ENCODE measurements at regions not wholly inside any gene's neighbourhood (a gene's known extent, or its start where the extent isn't known, plus 50 kb on each side); places are given as distances from the start of the nearest gene placed in this dataset.
"Not testable (repeated sequence)": the region's sequence is repeated elsewhere in the genome, so short reads cannot be mapped to it uniquely, and the experiment has no call there.

GRCh38 chr2:42988055-42988454, 195.7 kb upstream of the HAAO start:
- H3K4me1 ChIP-seq (ENCODE audit: control insufficient read depth, insufficient read depth, low read length); H3K9me3 ChIP-seq (ENCODE audit: control insufficient read depth, insufficient read depth, low read depth, low read length); ATAC-seq; H3K27ac ChIP-seq (ENCODE audit: low read length); H3K36me3 ChIP-seq (ENCODE audit: control insufficient read depth, insufficient read depth, low read length); intact Hi-C loops (cut with micrococcal nuclease; ENCODE audit: unreplicated experiment); in situ Hi-C loops (cut with HindIII; ENCODE audit: low pct_unique_long_range_greater_than_20kb, low sequenced_read_pairs); H3K27me3 ChIP-seq (ENCODE audit: control insufficient read depth, insufficient read depth, low read length); BruUV-seq (replicated peaks); H3K4me3 ChIP-seq (ENCODE audit: low read depth in 2 of 2, low read length in 2 of 2); CTCF ChIA-PET; DNase-seq (ENCODE audit: low read depth, low spot score): not testable (repeated sequence)
- POLR2A ChIA-PET = interaction anchor here (0.6 kb wide), 1 partner anchor 234 kb away, joined by 6 read pairs; no protein-coding TSS in a partner anchor

- in situ Hi-C loops (cut with HindIII; ENCODE audit: low pct_unique_long_range_greater_than_20kb, low sequenced_read_pairs) = no loop called here
- Histone ChIP-seq H3K36me3 (ENCODE audit: control insufficient read depth, insufficient read depth, low read length) (no peaks in the 10 kb centered on the region), H3K9me3 (ENCODE audit: control insufficient read depth, insufficient read depth, low read depth, low read length) (no peaks in the 10 kb centered on the region), H3K4me1 (ENCODE audit: control insufficient read depth, insufficient read depth, low read length) (no peaks in the 10 kb centered on the region), H3K27me3 (ENCODE audit: control insufficient read depth, insufficient read depth, low read length) (no peaks in the 10 kb centered on the region), H3K4me3 (ENCODE audit: low read depth in 2 of 2, low read length in 2 of 2) (no peak overlapping the region), H3K27ac (ENCODE audit: low read length) (no peak overlapping the region)
- ChIA-PET CTCF (no interaction called here), POLR2A (no interaction called here)
- DNase-seq (ENCODE audit: low read depth, low spot score) (no peak), ATAC-seq (no peak)
- intact Hi-C loops (cut with micrococcal nuclease; ENCODE audit: unreplicated experiment) = no loop called here
- no TSS peak for BruUV-seq (replicated peaks)
- TF ChIP-seq POLR2AphosphoS5 (IDR thresholded peaks at IDR 0.05; ENCODE audit: low read depth, low read length) (no peak), TCF7L2 (IDR thresholded peaks at IDR 0.05; ENCODE audit: low read depth, low read length) (no peak), SIN3A (IDR thresholded peaks at IDR 0.05; ENCODE audit: borderline replicate concordance, insufficient read depth, low read depth, low read length) (no peak), CTCF (IDR thresholded peaks at IDR 0.05) (no peak), REST (IDR thresholded peaks at IDR 0.05; ENCODE audit: insufficient read depth in 1 of 2, low read depth in 2 of 2, low read length in 1 of 2) (no peak)
Observed at GRCh38 chr2:42987112-42987922, 194.9 kb upstream of the HAAO start.

- in situ Hi-C loops (cut with HindIII; ENCODE audit: low pct_unique_long_range_greater_than_20kb, low sequenced_read_pairs) (no loop called here), intact Hi-C loops (cut with micrococcal nuclease; ENCODE audit: unreplicated experiment) (no loop called here)
- TF ChIP-seq POLR2AphosphoS5 (IDR thresholded peaks at IDR 0.05; ENCODE audit: low read depth, low read length) (no peak), CTCF (IDR thresholded peaks at IDR 0.05) (no peak), TCF7L2 (IDR thresholded peaks at IDR 0.05; ENCODE audit: low read depth, low read length) (no peak), REST (IDR thresholded peaks at IDR 0.05; ENCODE audit: insufficient read depth in 1 of 2, low read depth in 2 of 2, low read length in 1 of 2) (no peak), SIN3A (IDR thresholded peaks at IDR 0.05; ENCODE audit: borderline replicate concordance, insufficient read depth, low read depth, low read length) (no peak)
- Histone ChIP-seq H3K4me1 (ENCODE audit: control insufficient read depth, insufficient read depth, low read length) (no peaks in the 10 kb centered on the region), H3K4me3 (ENCODE audit: low read depth in 2 of 2, low read length in 2 of 2) (no peak overlapping the region), H3K36me3 (ENCODE audit: control insufficient read depth, insufficient read depth, low read length) (no peaks in the 10 kb centered on the region), H3K9me3 (ENCODE audit: control insufficient read depth, insufficient read depth, low read depth, low read length) (no peaks in the 10 kb centered on the region), H3K27ac (ENCODE audit: low read length) (no peak overlapping the region), H3K27me3 (ENCODE audit: control insufficient read depth, insufficient read depth, low read length) (no peaks in the 10 kb centered on the region)
- ChIA-PET CTCF (no interaction called here), POLR2A (no interaction called here)
- DNase-seq (ENCODE audit: low read depth, low spot score) = no peak
- BruUV-seq (replicated peaks) = no TSS peak
- ATAC-seq = no peak
Observed at GRCh38 chr2:42984617-42985016, 192.2 kb upstream of the HAAO start.

Data from Panc1 (cell line).